ENCODE measurements at regions not wholly inside any gene's neighbourhood (a gene's known extent, or its start where the extent isn't known, plus 50 kb on each side); places are given as distances from the start of the nearest gene placed in this dataset.

DNA sequence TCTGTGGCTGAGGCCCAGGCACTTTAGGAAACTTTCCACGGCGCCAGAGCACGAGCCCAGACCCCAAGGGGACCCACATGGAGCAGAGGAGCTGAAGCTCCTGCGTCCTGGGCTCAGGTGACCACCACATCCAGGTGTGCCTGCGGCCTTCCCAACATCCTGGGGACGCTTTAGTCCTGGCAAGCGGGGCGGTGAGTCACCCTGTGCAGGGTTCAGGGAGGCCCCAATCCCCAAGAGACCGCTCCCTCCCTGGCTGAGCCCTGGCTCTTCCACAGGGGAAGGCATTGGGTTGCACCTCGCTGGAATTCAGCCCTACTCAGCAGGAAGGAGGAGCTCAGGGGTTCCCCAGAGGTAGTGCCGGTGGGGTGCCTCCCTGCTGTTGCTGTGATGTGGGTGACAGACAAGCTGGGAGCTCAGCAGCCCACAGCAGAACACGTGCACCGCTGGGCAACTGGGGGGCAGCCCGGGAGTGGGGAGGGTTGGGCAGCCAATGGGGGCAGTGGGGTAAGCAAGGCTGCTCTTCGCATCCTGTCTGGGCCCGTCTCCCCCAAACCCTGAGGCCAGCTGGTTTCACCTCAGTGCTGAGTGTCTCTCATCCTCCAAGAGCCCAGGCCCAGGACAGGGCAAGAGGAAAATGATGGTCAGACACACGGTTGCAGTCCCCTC, 802.8 kb downstream of the BRD1 start:
- Histone ChIP-seq H3K9ac (ENCODE audit: low read length in 2 of 2) (no peak overlapping the region), H3K9me3 (ENCODE audit: control insufficient read depth in 2 of 2, low read length in 2 of 2) (no peaks in the 10 kb centered on the region), H3K4me3 (ENCODE audit: low read length in 2 of 2) (no peak overlapping the region), H3K4me1 (ENCODE audit: control insufficient read depth, insufficient read depth, low read length) (no peaks in the 10 kb centered on the region), H3K36me3 (ENCODE audit: control insufficient read depth in 2 of 2, insufficient read depth in 2 of 2, low read length in 2 of 2) (no peaks in the 10 kb centered on the region), H3K27me3 (ENCODE audit: control insufficient read depth in 1 of 2, insufficient read depth in 2 of 2, low read length in 2 of 2) (peaks cover under 1 to 7% of the 10 kb centered on the region in 2 donors), H3K27ac (ENCODE audit: low read length) (no peak overlapping the region)

DNA sequence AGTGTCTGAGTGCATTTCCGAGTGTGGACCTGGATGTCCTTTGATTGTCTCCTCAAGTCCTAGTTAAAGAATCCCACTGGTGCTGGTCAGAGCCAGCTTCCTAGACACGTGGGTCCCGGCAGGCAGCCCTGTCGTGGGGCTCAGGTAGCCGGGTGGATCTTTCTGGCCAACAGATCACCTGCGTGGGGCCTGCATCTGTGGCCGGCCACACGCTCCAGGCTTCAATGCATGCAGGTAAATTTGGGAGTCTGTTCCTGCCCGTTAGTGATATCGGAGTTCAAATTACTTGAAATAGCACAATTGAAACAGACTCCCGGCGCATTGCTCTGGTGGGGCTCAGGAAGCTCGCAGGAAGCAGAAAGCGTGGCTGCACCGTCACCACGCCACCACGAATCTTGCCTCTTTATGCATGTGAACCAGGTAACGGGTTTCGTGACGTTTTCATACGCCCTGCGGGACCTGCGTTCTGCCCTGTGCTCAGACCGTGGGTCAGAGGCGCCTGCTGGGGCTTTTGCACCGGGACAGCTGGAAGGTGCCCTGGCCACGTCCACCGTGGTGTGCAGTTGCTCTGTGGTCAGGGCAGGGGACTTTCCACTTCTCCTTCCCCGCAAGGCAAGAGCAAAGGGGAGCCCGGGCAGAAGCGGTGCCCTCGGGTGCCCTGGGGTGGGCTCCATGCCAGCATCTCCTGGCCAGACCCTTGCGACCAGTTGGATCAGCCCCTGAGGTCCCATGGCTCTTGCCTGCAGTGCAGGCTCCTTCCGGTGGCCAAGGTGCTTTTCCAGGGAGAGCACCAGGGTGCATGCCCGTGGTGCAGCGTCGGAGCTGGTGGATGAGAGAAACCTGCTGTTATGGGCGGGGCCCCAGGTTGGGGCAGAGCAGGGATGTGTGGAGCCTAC, 803.5 kb downstream of the BRD1 start:
- no peaks in the 10 kb centered on the region for H3K36me3 ChIP-seq (ENCODE audit: control insufficient read depth in 2 of 2, insufficient read depth in 2 of 2, low read length in 2 of 2)
- H3K9me3 ChIP-seq (ENCODE audit: control insufficient read depth in 2 of 2, low read length in 2 of 2): no peaks in the 10 kb centered on the region
- H3K27ac ChIP-seq (ENCODE audit: low read length): no peak overlapping the region
- H3K9ac ChIP-seq (ENCODE audit: low read length in 2 of 2): no peak overlapping the region
- H3K27me3 ChIP-seq (ENCODE audit: control insufficient read depth in 1 of 2, insufficient read depth in 2 of 2, low read length in 2 of 2): peaks cover 0 to 7% of the 10 kb centered on the region in 2 donors
- H3K4me3 ChIP-seq (ENCODE audit: low read length in 2 of 2): no peak overlapping the region
- H3K4me1 ChIP-seq (ENCODE audit: control insufficient read depth, insufficient read depth, low read length): no peaks in the 10 kb centered on the region

DNA sequence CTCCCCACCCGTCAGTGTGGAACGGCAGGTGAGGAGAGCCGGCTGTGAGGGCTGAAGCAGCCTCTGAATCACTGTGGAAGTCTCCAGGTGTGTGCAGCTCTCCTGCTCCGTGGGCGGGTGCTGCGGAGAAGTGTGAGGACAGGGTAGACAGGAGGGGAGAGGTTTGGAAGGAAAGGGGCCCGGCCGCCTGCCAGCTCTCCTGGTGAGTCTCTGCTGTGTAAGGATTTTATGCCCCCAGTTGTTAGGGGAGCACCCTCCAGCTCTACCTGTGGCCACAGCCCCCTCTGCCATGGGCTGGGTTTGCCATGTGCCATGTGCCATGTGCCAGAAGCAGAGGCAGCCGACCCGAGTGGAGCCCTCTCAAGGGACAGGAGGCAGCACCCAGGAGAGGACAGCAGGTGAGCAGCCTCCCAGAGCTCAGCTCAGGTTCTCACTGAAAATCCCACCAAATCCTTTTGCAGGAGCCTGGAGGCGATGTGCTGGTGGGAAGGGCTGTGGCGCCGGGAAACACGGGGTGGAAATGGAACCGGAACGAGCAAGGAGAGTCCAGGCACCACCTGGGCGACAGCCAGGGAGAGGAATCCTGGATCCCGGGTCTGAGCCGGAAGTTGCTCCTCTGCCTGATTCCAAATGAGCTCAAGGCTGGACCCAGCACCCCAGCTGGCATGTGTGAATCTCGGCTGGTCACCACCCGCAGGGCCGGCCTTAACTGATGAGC, 804.4 kb downstream of the BRD1 start:
- Histone ChIP-seq H3K4me1 (ENCODE audit: control insufficient read depth, insufficient read depth, low read length) (no peaks in the 10 kb centered on the region), H3K9ac (ENCODE audit: low read length in 2 of 2) (no peak overlapping the region), H3K27me3 (ENCODE audit: control insufficient read depth in 1 of 2, insufficient read depth in 2 of 2, low read length in 2 of 2) (peaks cover 0 to 7% of the 10 kb centered on the region in 2 donors), H3K4me3 (ENCODE audit: low read length in 2 of 2) (no peak overlapping the region), H3K27ac (ENCODE audit: low read length) (no peak overlapping the region), H3K36me3 (ENCODE audit: control insufficient read depth in 2 of 2, insufficient read depth in 2 of 2, low read length in 2 of 2) (no peaks in the 10 kb centered on the region), H3K9me3 (ENCODE audit: control insufficient read depth in 2 of 2, low read length in 2 of 2) (no peaks in the 10 kb centered on the region)

DNA sequence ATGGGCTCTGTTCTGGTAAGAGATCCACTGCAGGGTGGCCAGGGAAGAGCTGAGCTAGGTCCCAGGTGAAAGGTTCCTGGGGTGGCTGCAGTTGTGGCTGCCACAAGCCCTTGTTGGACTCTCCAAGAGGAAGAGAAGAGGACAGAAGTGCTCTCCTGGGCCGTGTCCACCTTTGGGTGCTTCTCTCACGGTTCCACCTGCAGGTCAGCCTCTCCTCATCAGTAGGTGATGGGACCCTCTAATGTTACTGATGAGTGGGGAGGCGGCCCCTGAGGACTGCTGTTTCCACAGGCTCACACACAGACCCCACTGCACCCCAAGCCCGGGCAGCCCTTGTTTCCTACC, 804.9 kb downstream of the BRD1 start:
- H3K27ac ChIP-seq (ENCODE audit: low read length): no peak overlapping the region
- H3K4me1 ChIP-seq (ENCODE audit: control insufficient read depth, insufficient read depth, low read length): no peaks in the 10 kb centered on the region
- H3K9me3 ChIP-seq (ENCODE audit: control insufficient read depth in 2 of 2, low read length in 2 of 2): no peaks in the 10 kb centered on the region
- H3K9ac ChIP-seq (ENCODE audit: low read length in 2 of 2): no peak overlapping the region
- H3K27me3 ChIP-seq (ENCODE audit: control insufficient read depth in 1 of 2, insufficient read depth in 2 of 2, low read length in 2 of 2): peaks cover 0 to 6% of the 10 kb centered on the region in 2 donors
- no peaks in the 10 kb centered on the region for H3K36me3 ChIP-seq (ENCODE audit: control insufficient read depth in 2 of 2, insufficient read depth in 2 of 2, low read length in 2 of 2)
- H3K4me3 ChIP-seq (ENCODE audit: low read length in 2 of 2): no peak overlapping the region

DNA sequence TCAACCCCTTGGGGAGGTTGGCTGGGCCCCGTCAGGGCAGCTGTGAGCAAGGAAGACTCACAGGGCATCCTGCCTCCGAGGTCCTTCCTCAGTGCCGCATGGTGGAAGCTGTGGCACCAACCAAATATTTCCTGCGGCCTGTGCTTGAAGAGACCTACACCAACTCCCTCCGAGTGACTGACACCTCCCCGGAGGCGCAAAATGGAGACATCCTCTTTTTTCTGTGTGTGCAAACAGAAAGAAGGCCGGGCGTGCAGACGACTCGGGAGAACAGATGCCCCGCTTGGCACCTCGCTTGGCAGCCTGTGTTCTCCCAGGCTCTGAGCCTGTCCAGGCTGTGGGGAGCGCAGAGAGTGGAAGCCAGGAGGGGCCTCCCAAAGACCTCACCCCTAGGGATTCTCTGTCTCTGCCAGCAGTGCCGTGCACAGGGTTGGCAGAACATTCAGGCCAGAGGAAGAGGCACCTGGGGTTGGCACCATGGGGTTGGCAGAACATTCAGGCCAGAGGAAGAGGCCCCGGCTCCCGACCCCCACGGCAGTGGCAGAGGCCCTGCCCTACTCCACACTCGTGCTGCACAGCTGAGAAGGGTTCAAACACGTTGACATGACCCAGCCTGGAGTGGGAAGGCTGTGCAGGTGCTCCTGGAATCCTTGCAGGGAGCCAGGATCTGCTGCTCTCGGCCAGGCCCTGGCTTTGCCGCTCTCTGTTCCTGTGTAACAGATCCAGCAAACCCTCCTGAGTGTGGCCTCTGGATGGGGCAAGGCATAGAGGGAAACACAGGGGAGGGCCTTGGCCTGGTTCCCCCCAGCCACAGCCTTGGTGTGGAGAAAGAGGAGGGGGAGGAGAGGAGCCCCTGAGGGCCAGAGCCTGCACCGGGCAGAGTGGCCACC, 805.5 kb downstream of the BRD1 start:
- no peaks in the 10 kb centered on the region for H3K36me3 ChIP-seq (ENCODE audit: control insufficient read depth in 2 of 2, insufficient read depth in 2 of 2, low read length in 2 of 2)
- peaks cover 0 to 6% of the 10 kb centered on the region in 2 donors for H3K27me3 ChIP-seq (ENCODE audit: control insufficient read depth in 1 of 2, insufficient read depth in 2 of 2, low read length in 2 of 2)
- H3K4me3 ChIP-seq (ENCODE audit: low read length in 2 of 2): no peak overlapping the region
- no peaks in the 10 kb centered on the region for H3K4me1 ChIP-seq (ENCODE audit: control insufficient read depth, insufficient read depth, low read length)
- no peaks in the 10 kb centered on the region for H3K9me3 ChIP-seq (ENCODE audit: control insufficient read depth in 2 of 2, low read length in 2 of 2)
- no peak overlapping the region for H3K9ac ChIP-seq (ENCODE audit: low read length in 2 of 2)
- H3K27ac ChIP-seq (ENCODE audit: low read length): no peak overlapping the region

DNA sequence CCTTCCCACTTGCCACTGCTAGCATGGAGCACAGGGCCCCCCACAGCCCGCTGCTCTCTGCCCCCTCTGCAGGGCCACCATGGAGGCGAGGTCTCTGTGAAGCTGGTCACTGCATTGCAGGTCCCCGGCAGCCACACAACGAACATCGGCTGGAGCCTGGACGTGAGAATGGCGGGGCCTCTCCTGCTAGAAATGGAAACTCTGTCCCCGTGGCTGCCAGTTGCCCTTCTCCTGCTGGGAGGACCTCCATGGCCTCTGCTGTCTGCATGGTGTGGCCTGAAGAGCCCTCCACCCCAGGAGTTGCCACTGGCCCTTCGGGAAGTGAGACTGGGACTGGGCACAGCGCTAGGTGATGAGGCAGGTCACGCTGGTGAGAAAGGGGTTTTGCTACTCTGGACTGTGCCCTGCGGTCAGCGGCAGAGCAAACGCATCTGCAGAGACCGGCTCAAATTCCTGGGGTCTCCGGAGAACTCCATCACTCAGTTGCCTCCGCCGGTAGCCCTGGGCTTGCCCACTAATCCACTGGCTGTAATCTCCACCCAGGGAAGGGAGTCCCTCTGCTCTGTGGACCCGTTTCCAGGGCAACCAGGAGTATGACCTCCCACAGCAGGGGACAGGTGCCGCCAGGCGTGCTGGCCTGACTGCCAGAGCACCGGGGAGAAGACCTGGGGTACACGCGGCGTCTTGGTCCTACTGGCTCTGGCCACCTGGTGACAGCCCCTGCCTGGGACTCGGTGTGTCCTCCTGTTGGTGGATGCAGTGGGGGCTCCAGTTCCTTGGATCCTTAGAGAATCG, 806.3 kb downstream of the BRD1 start:
- Histone ChIP-seq H3K9me3 (ENCODE audit: control insufficient read depth in 2 of 2, low read length in 2 of 2) (no peaks in the 10 kb centered on the region), H3K27ac (ENCODE audit: low read length) (no peak overlapping the region), H3K4me1 (ENCODE audit: control insufficient read depth, insufficient read depth, low read length) (no peaks in the 10 kb centered on the region), H3K4me3 (ENCODE audit: low read length in 2 of 2) (no peak overlapping the region), H3K9ac (ENCODE audit: low read length in 2 of 2) (no peak overlapping the region), H3K36me3 (ENCODE audit: control insufficient read depth in 2 of 2, insufficient read depth in 2 of 2, low read length in 2 of 2) (no peaks in the 10 kb centered on the region), H3K27me3 (ENCODE audit: control insufficient read depth in 1 of 2, insufficient read depth in 2 of 2, low read length in 2 of 2) (peaks cover 0 to 6% of the 10 kb centered on the region in 2 donors)

DNA sequence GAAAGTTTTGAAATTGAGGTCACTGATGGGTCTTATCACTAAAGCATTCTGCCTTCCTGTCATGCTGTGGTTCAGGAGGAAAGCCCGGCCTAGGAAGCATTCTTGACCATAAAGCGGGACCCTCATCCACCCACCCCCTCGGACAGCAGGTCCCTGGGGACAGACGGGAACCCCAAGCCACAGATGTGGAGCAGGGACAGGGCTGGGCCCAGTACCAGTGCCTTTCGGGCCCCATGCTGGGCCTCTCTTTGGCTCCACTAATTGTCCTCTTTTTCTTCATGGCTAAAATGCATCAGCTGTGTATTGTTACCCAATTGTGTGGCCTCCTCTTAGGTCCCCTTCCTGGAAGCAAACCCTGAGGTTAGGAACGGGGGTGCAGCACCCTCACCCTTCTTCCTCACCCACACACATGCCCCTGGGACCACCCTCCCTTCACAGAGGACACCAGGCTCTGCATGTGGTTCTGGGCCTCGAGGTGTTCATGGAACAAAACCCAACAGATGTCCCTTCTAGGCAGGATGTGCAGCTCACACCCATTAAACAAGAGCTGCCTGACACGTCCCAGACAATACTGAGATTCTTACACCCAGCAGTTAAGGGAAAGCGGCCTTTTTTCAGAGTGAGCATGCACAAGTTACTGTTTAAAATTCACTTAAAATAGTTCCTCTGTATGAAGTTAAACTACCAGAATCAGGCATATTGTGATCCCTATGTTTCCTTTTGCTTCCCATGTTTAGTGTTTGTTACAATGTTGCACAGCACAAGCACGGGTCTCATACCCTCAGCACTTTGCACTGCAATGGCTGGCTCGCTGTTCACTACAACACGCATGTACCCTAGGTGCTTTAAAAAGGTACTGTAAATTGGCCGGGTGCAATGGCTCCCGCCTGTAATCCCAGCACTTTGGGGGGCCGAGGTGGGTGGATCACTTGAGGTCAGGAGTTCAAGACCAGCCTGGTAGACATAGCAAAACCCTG, 807.6 kb downstream of the BRD1 start:
- H3K9ac ChIP-seq (ENCODE audit: low read length in 2 of 2): no peak overlapping the region
- no peaks in the 10 kb centered on the region for H3K4me1 ChIP-seq (ENCODE audit: control insufficient read depth, insufficient read depth, low read length)
- H3K36me3 ChIP-seq (ENCODE audit: control insufficient read depth in 2 of 2, insufficient read depth in 2 of 2, low read length in 2 of 2): no peaks in the 10 kb centered on the region
- H3K4me3 ChIP-seq (ENCODE audit: low read length in 2 of 2): no peak overlapping the region
- no peaks in the 10 kb centered on the region for H3K9me3 ChIP-seq (ENCODE audit: control insufficient read depth in 2 of 2, low read length in 2 of 2)
- H3K27ac ChIP-seq (ENCODE audit: low read length): no peak overlapping the region
- H3K27me3 ChIP-seq (ENCODE audit: control insufficient read depth in 1 of 2, insufficient read depth in 2 of 2, low read length in 2 of 2): peaks cover 0 to 3% of the 10 kb centered on the region in 2 donors

DNA sequence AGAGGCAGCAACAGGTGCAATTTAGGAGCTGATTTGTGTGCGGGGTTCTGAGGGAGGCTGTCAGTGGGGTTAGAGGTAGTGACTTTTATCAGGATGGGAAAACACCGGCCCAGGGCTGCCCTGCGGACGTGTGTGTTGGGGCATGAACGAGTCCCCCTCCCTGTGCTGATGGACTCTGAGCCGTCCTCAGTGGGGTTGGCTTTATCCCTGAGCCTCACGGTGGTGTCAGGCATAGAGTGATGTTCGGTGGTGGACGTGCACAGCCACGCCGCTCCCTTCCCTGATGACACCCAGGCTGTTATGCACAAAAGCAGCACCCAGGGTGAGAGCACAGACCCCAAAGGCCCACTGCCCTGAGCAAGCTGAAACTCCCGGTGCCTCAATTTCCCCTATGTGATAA, 809.1 kb downstream of the BRD1 start:
- no peak overlapping the region for H3K27ac ChIP-seq (ENCODE audit: low read length)
- no peak overlapping the region for H3K9ac ChIP-seq (ENCODE audit: low read length in 2 of 2)
- H3K9me3 ChIP-seq (ENCODE audit: control insufficient read depth in 2 of 2, low read length in 2 of 2): no peaks in the 10 kb centered on the region
- no peak overlapping the region for H3K4me3 ChIP-seq (ENCODE audit: low read length in 2 of 2)
- H3K36me3 ChIP-seq (ENCODE audit: control insufficient read depth in 2 of 2, insufficient read depth in 2 of 2, low read length in 2 of 2): no peaks in the 10 kb centered on the region
- no peaks in the 10 kb centered on the region for H3K4me1 ChIP-seq (ENCODE audit: control insufficient read depth, insufficient read depth, low read length)
- H3K27me3 ChIP-seq (ENCODE audit: control insufficient read depth in 1 of 2, insufficient read depth in 2 of 2, low read length in 2 of 2): peaks cover 0 to 3% of the 10 kb centered on the region in 2 donors

All from stomach smooth muscle (tissue), 2 donors.